Activated T-helper 9 cell treated with anti-CD3 and anti-CD28 coated beads, Interleukin-2, amount 50 U/mL, for 16 hours (primary cell): ENCODE measurements at regions not wholly inside any gene's neighbourhood (a gene's known extent, or its start where the extent isn't known, plus 50 kb on each side); places are given as distances from the start of the nearest gene placed in this dataset.

Source experiments
- DNase-seq: peaks from one replicate; pipeline ENCODE4 v3.0.0-alpha.2; 2020; ENCODE audit warnings: low read depth

DNA sequence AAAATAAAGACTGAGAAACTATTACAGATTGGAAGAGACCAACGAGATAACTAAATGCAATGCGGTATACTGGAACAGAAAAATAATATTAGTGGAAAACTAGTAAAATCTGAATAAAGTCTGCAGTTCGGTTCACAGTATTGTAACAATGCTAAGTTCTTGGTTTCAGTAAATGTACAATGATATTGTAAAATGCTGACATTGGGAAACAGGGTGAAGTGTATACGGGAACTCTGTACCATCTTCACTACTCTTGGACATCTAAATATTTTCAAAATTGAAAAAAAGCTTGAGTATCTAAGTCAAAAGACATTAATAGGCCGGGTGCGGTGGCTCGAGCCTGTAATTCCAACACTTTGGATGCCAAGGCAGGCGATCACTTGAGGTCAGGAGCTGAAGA is 120.9 kb upstream of the KCNMB2 start:
- no peak for DNase-seq

DNA sequence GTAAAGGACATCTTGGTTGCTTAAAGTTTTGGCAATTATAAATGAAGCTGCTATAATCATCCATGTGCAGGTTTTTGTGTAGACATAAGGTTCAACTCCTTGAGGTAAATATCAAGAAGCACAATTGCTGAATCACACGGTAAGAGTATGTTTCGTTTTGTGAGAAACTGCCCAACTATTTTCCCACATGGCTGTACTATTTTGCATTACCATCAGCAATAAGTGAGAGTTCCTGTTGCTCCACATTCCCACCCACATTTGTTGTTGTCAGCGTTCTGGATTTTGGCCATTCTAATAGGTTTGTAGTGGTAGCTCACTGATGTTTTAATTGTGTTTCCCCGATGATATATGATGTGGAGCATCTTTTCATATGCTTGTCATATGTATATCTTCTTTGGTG is 118.5 kb upstream of the KCNMB2 start:
- no peak for DNase-seq

DNA sequence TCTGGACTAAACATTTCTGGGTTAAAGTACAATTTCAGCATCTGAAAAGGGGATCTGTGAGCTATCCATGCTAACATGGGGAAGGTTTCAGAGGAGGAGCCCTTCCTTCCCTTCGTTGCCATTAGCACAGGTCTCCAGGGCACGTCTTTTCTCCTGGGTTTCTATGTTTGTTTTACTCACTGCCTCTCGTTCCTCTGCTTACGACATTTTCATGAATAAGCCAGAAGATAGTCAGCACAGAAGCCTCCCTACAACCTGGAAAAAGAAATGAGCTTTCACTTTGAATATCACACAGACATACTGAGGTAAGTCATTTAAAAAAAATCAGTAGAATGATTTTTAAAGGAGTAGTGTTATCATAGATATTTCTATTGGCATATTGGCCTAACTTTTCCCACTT is 117.2 kb upstream of the KCNMB2 start:
- DNase-seq: no peak

DNA sequence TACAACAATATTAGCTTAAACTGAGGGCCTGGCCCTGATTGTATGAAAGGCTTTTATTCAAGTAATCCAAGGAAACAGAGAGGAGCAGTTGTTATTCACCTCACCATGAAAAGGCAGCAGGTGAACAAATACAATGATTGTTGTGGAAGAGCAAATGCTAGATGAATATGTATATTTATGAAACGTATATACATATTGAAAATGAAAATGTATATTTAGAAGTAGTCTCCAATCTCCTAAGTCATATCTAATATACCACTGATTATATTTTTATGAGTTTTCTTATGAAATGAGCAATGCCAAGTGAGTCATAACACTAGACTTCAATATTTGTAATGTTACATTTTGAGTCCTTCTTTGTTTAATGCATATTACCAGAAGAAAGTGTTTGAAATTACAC is 116.2 kb upstream of the KCNMB2 start:
- no peak for DNase-seq

DNA sequence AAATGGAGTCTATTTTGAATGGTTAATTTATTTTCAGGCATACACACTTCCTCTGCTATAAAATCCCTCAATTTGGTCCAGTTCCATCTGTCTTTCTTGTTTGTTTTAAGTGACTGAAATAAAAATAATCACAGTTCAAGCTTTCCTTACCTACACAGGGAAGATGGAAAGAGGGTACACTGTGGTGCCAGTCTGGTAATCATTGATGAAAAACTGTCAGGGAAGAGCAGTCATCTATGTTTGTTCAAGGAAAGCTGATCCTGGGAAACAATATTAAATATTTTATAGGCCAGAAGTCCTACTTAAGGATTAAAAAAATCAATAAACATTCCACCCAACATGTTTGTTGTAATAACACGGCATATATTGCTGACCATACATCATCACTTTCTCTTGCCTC is 115.2 kb upstream of the KCNMB2 start:
- no peak for DNase-seq

DNA sequence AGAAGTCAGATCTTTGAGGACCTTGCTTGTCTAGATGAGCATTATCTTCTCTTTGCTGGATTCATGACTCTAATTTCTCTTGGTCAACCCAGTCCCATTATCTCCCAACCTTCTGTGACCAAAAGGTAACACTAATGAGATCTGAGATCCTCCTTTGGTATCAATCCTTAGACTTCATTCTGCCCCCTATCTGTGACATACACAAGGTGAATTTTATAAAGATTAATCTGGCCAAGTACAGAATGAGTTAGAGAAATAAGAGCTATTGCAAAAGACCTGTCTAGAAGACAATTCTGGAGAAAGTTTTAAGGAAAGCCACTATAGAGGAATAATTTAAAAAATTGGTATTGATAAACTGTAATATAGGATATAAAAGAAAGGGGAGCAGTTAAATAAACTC is 113.8 kb upstream of the KCNMB2 start:
- DNase-seq: no peak

DNA sequence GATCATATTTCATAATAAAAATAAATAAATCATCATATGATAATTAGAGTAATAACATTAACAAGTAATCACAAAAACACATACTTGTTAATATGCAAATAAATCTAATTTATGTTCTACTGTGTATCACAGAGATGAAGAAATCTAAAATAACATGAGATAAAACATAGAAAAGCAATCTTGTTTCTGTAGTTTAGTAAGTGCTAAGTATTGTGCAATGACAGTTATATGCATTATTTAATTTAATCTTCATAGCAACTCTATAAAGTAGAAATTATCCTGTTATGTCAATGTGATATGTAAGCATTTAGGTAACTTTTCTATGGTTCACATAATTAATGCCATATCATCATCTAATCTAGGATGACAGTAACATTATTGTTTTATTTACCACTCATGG is 108.2 kb upstream of the KCNMB2 start:
- no peak for DNase-seq

DNA sequence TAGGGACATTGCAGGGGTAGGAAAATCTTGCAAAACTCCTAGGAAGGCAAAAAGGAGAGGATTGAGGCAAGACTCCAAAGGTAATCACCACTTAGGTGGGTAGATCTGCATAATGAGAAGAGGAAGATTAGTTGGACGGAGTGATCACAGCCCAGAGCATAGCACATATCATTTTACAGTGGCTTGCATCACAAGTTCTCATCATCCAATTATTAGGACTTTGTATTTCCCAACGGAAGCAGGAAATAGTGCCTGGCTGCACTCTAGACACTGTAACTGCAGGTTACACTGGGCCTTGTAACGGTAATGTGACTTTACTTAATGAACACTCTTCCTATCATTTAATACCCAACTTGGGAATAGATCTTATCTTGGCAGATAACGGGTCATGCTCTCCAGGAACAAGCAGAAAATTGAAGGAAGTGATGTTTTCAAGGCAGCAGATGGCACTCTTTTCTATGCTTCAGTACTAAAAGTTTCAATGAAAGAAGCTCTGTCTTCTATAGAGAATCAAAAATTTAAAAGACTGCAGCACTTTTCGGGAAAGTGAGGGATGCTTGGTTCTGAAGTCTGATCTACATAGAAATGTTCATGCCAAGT is 101.9 kb upstream of the KCNMB2 start:
- no peak for DNase-seq

DNA sequence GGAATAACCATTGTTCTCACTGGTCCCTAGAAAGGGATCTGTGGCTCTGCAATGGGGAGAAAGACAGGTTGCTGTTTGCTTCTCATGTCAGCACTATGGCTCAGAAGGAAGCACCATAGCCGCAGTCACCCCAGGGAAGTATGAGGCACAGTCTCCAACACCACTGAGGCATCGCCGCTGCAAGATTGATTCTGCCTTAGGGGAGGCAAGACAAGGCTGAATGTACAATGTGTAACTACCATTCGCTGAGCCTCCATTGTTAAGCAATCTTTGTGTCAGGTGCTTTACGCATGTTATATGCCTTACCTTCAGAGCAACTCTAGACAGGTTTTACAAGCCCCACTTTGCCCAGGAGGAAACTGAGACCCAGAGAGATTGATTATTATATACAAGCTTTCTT is 100.7 kb upstream of the KCNMB2 start:
- no peak for DNase-seq

DNA sequence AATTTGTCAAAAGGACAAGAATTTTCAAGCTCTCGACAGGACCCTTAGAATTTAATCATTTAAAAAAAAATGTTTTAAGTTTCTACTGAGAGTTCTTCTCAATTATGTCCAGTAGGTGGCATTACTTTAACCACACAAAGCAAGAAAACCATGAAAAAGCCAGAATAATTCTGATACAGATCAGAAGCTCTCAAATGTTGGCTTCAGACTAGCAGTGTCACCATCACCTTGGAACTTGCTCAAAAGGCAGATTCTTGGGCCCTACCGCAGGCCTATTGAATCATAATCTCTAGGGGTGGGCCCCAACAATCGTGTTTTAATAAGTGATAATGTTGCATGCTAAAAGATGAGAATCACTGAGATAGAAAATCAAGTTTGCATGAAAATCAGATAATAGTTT is 99.5 kb upstream of the KCNMB2 start:
- no peak for DNase-seq

DNA sequence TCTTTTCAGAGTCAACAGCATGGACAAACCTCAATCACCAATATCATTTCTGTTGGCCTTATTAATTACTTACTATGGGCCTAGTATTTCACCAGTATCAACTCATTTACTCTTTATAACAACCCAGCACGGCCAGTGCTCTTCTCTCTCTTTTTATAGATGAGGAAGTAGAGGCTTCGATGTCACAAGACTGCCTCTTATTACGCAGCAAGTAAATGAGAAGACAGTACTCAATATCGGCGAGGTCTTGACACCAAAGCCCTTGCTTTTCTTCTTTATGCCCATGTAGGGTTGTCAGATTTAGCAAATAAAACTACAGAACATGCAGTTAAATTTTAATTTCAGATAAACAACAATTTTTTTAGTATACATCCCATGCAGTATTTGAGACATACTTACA is 99.0 kb upstream of the KCNMB2 start:
- DNase-seq: no peak

DNA sequence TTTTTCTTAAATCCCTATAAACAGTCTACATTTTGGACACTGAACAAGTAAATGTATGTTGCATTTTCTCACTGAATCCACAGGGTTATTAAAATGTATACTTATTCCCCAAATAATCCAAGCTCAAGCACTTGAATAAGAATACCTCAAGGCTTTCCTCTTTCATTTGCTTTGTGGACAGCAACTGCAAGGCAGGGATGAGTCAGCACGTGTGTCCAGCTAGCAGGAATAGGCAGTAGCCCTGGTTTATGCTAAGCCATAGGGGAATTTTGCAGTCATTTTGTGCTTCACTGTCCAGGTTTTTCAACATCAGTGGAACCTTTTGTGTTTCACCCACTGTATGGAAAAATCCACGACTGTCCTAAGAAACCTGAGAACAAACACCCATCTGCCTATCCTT is 96.7 kb upstream of the KCNMB2 start:
- DNase-seq: no peak

DNA sequence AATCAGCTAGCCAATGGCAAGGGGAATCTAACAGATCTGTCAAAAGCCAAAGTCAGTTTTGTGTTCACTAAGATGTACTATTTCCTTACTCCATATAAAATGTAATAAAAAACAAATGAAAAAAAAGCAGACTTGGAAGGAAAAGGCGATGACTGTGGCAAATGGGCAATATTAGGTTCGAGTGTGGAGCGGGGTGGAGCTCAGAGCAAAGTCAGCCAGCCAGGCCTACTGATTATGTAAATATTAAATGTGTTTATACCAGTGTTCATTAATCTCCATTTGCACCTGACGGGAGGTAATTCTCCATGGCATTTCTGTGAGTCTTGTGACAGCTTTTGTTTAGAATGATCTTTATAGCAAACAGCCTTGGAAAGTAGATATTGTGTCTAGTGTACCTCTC is 96.2 kb upstream of the KCNMB2 start:
- no peak for DNase-seq

DNA sequence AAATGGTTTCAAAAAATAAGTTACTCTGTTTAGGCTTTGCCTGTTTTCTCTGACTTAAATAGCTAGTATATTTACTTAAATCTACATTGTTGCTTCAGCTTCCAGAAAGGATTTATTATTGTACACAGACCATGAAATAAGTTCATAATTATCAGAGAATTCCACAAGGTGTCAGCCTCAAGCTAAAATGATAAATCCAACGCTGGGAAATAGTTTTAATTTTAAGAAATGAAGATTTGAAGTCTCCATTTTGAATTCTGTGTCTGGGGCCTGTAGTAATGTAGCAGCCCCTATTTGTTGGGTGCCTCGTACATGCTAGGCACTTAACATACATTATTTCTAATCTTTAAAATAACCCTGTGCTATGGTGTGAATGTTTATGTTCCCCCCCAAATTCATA is 92.6 kb upstream of the KCNMB2 start:
- no peak for DNase-seq

DNA sequence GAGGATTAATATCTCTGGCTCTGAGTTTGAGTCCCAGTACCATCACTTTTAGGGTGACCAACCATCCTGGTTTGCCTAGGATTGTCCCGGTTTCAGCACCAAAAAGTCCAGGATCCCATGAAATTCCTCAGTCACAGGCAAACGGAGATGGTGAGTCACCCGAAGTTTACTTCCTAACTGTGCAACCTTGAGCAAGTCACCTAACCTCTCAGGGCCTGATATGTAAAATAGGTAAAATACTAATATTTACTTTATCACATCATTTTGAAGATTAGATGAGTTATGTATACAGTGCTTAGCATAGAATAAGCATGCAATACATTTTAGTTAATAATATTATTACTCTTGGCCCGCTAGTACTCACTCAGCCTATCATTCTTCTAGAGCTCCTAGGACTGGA is 91.1 kb upstream of the KCNMB2 start:
- no peak for DNase-seq

DNA sequence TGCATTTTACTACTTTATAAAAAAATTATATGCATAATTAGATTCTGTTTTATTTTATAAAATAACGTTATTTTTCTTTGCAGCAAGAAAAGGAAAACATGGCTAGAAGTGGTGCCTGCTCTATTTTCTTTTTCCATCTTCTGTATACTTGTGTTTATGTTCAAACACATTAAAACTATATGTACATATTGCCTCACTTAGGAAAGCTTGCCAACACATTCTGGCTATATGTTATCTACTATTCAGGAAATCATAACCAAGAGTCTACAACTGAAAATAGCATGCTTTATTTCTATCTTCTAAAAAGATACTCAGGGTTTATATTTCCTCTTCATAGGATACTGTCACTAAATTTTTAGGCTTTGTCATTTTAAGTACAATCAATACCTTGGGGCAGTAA is 90.2 kb upstream of the KCNMB2 start:
- DNase-seq: no peak

DNA sequence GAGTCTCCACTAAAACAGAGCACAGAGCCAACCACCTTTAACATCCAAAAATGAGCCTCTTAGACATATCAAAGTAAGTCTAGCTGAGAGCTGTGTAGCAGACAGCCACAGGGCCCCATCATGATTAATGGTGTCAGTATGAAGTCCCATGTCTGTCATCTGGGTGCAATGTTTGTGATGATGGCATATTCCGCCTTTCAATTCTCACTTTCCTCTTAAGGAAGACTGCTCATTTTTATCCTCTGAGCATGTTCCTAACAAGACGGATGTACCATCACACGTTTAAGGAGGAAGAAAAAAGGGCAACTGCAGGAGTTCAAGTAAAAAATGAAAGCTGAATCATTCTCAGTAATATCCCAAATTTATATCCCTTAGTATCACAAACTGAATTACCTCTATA is 85.8 kb upstream of the KCNMB2 start:
- DNase-seq: no peak

DNA sequence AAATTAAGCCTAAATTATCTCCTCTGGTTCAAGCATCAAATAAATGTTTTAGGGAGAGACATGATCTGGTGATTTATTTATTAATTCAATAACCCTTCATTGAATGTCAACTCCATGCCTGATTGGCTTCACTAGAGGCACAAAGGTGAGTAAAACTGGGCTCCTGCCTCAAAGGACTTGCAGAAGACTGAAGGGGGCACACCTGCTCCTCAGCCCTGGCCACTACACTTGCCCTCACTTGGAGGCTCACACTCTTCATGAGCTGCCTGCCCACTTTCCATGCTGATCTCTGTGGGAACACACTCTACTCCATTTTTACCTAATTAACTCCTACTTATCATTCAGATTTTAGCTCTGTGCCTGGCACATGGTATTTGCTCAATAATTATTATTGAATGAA is 84.4 kb upstream of the KCNMB2 start:
- no peak for DNase-seq

DNA sequence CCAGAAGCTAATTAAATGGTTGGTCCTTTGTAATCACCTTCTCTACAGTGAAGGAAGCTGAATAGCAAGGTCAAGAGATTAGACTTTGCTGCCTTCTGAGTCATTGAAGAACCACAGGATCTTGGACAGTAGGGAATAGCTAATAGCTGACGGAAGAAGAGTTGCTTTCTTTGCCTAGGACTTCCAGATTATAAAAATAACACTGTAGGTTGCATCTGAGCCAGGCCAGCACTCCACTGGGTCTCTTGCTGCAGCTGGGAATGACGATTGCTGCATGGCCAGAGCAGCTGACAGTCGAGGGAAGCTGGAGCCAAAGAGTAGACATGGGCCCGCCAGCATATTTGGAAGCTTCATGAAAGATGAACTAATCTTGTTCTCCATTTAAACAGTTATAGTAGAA is 81.5 kb upstream of the KCNMB2 start:
- no peak for DNase-seq

DNA sequence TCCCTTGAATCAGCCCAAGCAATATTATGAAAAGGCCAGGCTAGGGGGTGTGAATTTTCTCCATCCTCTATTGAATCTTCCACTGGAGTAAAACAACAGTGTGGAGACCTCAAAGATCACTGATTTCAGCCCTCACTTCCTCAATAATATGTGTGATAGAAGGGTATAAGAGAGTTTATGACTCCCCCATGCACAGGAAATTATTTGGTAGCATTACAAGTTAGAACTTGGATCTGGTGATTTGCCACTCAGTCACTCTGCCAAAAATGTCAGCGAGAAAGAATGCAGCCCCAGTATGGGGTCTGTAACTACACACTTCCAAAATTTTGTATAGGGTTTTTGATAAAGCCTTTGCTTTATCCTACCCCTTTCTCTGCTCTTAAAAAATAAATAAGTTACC is 81.0 kb upstream of the KCNMB2 start:
- no peak for DNase-seq

DNA sequence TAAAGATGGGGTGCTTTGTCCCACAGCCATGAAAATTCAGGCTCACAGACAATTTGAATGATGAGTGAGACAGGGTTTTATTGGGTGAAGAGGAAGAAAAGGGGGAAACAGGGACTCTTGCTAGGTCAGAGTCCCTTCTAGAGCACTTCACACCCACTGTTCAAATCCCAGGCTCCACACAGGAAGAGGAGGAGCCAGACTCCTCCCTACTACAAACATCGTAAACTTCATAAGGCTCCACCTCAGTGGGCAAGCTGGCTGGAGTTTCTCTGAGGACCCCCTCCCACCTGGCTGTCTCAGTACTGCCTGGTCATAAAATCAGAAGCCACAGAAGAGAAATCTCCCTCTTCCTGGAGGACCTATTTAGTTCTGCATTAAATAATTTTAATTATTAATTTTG is 80.3 kb upstream of the KCNMB2 start:
- DNase-seq: no peak

DNA sequence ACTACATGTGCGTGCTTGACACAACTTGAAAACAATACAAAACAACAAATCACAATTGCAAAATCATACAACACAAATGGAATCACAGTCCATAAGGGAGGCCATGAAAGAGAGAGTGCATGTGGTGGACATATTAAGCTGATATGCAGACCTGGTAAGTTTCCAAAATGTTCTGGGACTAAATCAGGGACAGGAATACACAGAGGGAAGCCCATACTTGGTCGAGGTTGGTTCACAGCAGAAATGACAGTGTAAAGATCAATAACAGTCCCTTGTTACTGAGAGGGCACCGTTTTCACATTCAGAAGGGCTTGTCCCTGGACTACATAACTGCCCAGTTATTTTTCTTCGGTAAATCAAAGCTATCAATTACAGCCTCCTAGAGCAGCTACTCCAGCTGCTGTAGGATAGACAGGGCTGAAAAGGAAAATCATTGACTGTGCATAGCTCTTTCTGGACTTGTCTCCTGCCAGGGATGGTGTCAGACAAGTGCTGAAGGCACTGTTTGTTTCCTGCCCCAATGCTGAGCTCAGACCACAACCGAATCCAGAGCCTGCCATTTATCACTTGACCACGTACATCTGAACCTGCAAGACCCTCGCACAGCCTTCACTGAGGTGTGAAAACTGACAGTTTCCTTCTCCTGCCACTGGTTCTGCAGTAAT is 79.5 kb upstream of the KCNMB2 start:
- no peak for DNase-seq

DNA sequence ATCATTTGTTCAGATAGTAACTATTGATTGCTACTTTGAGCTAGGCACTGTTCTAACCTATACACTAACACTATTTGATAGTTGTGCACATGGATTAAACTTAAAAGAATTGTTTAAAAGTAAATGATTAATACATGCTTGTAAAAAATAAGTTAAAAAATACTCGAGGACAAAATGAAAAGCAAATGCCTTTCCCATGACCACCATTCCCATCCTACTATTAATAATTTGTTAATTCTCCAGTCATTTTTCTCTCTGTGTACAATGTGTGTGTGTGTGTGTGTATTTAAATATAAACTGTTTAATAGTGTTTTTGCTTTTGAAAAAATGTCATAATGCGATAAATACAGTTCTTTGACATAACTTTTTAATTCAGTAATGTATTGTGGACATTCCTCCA is 78.7 kb upstream of the KCNMB2 start:
- DNase-seq: no peak

DNA sequence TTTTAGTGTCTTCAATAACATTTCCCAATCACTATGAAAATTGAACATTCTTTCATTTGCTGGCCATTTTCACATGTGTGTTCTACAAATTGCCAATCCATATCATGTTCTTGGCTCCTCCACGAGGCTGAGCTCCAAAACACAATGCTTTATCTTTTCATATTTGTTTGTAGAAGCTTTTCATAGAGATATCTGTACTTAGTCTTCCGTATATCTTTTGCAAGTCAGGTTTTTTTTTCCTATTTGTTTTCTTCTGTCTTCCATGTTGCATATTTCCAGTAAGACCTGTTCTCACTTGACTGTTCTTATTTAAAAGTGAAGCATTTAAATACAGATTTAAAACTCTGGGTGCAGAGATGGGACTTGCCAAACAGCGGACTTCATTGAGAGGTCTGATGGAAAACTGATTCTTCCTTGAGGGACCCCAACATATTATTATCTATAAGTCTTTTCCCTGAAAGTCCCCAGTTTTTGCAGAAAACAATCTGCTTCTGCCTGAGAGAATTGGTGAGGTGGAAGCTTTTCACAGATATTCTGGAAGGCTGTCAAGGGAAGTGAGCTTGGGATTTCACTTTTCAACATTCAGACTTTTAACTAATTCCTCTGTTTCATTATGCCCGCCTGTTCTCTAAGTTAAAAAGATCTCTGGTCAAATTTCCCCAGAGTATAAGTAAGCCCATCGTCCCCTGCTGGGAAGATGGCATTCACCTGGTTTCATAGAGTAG is 77.8 kb upstream of the KCNMB2 start:
- DNase-seq: no peak
